ENCODE measurements at regions not wholly inside any gene's neighbourhood (a gene's known extent, or its start where the extent isn't known, plus 50 kb on each side); places are given as distances from the start of the nearest gene placed in this dataset.

GRCh38 chrX:42725196-42725595, 52.8 kb downstream of the PPP1R2C start:
- no peak for TF ChIP-seq NFIC (IDR thresholded peaks at IDR 0.05)
- TF ChIP-seq, protein P1, sequence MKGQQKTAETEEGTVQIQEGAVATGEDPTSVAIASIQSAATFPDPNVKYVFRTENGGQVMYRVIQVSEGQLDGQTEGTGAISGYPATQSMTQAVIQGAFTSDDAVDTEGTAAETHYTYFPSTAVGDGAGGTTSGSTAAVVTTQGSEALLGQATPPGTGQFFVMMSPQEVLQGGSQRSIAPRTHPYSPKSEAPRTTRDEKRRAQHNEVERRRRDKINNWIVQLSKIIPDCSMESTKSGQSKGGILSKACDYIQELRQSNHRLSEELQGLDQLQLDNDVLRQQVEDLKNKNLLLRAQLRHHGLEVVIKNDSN (IDR thresholded peaks at IDR 0.05) = no peak
- TF ChIP-seq EP300 (IDR thresholded peaks at IDR 0.05; ENCODE audit: borderline replicate concordance) = no peak
- TF ChIP-seq ZBTB7A (IDR thresholded peaks at IDR 0.05; ENCODE audit: low read depth) = no peak
- no peak for TF ChIP-seq CEBPB (IDR thresholded peaks at IDR 0.05)
- TF ChIP-seq TEAD4 (IDR thresholded peaks at IDR 0.05) = no peak
- TF ChIP-seq, protein P2, sequence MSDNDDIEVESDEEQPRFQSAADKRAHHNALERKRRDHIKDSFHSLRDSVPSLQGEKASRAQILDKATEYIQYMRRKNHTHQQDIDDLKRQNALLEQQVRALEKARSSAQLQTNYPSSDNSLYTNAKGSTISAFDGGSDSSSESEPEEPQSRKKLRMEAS (IDR thresholded peaks at IDR 0.05) = no peak
- TF ChIP-seq TCF12 (IDR thresholded peaks at IDR 0.05; ENCODE audit: low read depth) = no peak

DNA sequence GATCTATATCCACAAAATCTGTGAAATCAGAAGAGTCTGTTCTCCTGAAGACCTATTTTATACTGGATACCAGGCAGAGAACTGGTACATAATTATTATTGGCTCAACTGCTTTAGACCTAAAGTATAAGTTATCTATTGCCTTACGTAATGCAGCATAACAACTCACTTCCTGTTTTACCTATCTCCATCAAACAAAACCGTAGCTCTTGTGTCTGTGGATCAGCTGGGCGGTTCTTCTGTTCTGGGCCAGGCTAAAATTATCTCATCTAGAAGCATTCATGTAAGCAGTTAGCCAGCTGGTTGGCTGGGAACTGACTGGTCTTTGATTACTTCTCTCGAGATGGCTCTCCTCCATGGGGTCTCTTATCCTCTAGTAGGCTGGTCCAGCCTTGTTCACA, 57.8 kb downstream of the PPP1R2C start:
- TF ChIP-seq TCF12 (IDR thresholded peaks at IDR 0.05; ENCODE audit: low read depth) (no peak), CREB1 (IDR thresholded peaks at IDR 0.05; ENCODE audit: low read depth) (no peak), RAD21 (IDR thresholded peaks at IDR 0.05; ENCODE audit: low read depth) (no peak), YY1 (IDR thresholded peaks at IDR 0.05; ENCODE audit: low read depth) (no peak), FOXM1 (IDR thresholded peaks at IDR 0.05; ENCODE audit: borderline replicate concordance, low read depth) (no peak), TEAD4 (IDR thresholded peaks at IDR 0.05) (no peak)

- no peak for TF ChIP-seq TCF12 (IDR thresholded peaks at IDR 0.05; ENCODE audit: low read depth)
- TF ChIP-seq EP300 (IDR thresholded peaks at IDR 0.05; ENCODE audit: borderline replicate concordance) = no peak
- no peak for TF ChIP-seq EGR1 (IDR thresholded peaks at IDR 0.05)
- no peak for TF ChIP-seq TAF1 (IDR thresholded peaks at IDR 0.05; ENCODE audit: low read depth)
- TF ChIP-seq YY1 (IDR thresholded peaks at IDR 0.05; ENCODE audit: low read depth) = no peak
- TF ChIP-seq, protein P2 (IDR thresholded peaks at IDR 0.05) = no peak
- TF ChIP-seq, protein P1 (IDR thresholded peaks at IDR 0.05) = no peak
- no peak for TF ChIP-seq REST (IDR thresholded peaks at IDR 0.05; ENCODE audit: low read depth)
- TF ChIP-seq RAD21 (IDR thresholded peaks at IDR 0.05; ENCODE audit: low read depth) = no peak
- TF ChIP-seq CEBPB (IDR thresholded peaks at IDR 0.05) = no peak
- no peak for TF ChIP-seq FOXM1 (IDR thresholded peaks at IDR 0.05; ENCODE audit: borderline replicate concordance, low read depth)
- TF ChIP-seq NFIC (IDR thresholded peaks at IDR 0.05) = no peak
- no peak for TF ChIP-seq ZBTB7A (IDR thresholded peaks at IDR 0.05; ENCODE audit: low read depth)
- TF ChIP-seq CREB1 (IDR thresholded peaks at IDR 0.05; ENCODE audit: low read depth) = no peak
- no peak for TF ChIP-seq TEAD4 (IDR thresholded peaks at IDR 0.05)
Observed at GRCh38 chrX:42715701-42716262, 62.2 kb downstream of the PPP1R2C start.

DNA sequence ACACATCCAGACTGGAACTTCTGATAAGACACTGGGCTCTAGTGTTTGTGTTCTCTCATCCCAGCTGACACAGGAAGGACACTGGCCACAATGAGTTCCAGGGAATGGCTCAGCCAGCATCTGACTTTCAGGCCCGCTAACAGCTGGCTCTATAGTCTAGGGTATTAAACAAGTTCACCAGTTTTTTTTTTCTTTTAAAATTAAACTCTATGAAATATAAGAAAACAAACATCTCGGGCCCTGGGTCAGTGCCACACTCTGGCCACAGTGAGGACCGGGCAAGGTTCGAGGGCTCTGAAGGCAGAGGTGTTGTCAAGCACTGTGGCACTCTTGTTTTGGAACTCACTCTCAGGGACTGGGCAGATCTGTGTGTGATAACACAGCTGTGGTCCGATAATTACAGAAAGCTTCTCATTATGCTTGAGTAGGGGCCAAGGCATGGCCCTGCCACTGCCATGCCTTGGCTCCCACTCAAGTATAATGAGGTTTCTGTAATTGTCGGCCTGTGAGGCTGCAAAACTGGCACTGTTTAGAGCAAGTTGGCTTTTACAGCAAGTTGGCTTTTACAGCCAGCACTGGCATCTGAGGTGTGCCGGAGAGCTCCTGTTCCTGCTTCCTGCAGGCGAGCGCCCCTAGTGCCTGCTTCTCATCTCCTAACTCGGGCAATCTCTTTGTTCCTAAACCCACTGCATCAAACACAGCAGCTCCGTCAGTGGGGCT, 62.8 kb downstream of the PPP1R2C start:
- TF ChIP-seq, protein P1 (IDR thresholded peaks at IDR 0.05) = no peak
- TF ChIP-seq ZBTB7A (IDR thresholded peaks at IDR 0.05; ENCODE audit: low read depth) (no peak), EGR1 (IDR thresholded peaks at IDR 0.05) (no peak), CREB1 (IDR thresholded peaks at IDR 0.05; ENCODE audit: low read depth) (no peak), REST (IDR thresholded peaks at IDR 0.05; ENCODE audit: low read depth) (no peak)

GRCh38 chrX:42710452-42710851, 67.5 kb downstream of the PPP1R2C start:
- TF ChIP-seq TAF1 (IDR thresholded peaks at IDR 0.05; ENCODE audit: low read depth) = no peak
- no peak for TF ChIP-seq CREB1 (IDR thresholded peaks at IDR 0.05; ENCODE audit: low read depth)
- no peak for TF ChIP-seq TCF12 (IDR thresholded peaks at IDR 0.05; ENCODE audit: low read depth)
- TF ChIP-seq YY1 (IDR thresholded peaks at IDR 0.05; ENCODE audit: low read depth) = no peak
- no peak for TF ChIP-seq TEAD4 (IDR thresholded peaks at IDR 0.05)
- TF ChIP-seq NFIC (IDR thresholded peaks at IDR 0.05) = no peak
- TF ChIP-seq RAD21 (IDR thresholded peaks at IDR 0.05; ENCODE audit: low read depth) = no peak
- TF ChIP-seq EGR1 (IDR thresholded peaks at IDR 0.05) = no peak
- no peak for TF ChIP-seq FOXM1 (IDR thresholded peaks at IDR 0.05; ENCODE audit: borderline replicate concordance, low read depth)
- TF ChIP-seq REST (IDR thresholded peaks at IDR 0.05; ENCODE audit: low read depth) = no peak
- TF ChIP-seq, protein P1 (IDR thresholded peaks at IDR 0.05) = no peak
- no peak for TF ChIP-seq EP300 (IDR thresholded peaks at IDR 0.05; ENCODE audit: borderline replicate concordance)
- TF ChIP-seq, protein P2 (IDR thresholded peaks at IDR 0.05) = no peak
- no peak for TF ChIP-seq CEBPB (IDR thresholded peaks at IDR 0.05)
- TF ChIP-seq ZBTB7A (IDR thresholded peaks at IDR 0.05; ENCODE audit: low read depth) = no peak

All from Ishikawa (cell line).